ENCODE measurements at regions not wholly inside any gene's neighbourhood (a gene's known extent, or its start where the extent isn't known, plus 50 kb on each side); places are given as distances from the start of the nearest gene placed in this dataset.

- Histone ChIP-seq H3K4me3 (no peak overlapping the region), H3K27ac (peak overlapping the region in 3 of 4 donors; percentile 30 to 68 (median 65))
Observed at GRCh38 chr4:129342819-129343408, 247.0 kb downstream of the C4orf33 start.

GRCh38 chr4:129344058-129344457 lies 248.1 kb downstream of the C4orf33 start:
- intact Hi-C loops (cut with DNase I): no loop called here
- Histone ChIP-seq H3K36me3 (no peaks in the 10 kb centered on the region), H3K4me3 (no peak overlapping the region), H3K4me1 (peaks cover 0 to 3% (median 0%) of the 10 kb centered on the region in 3 donors), H3K27ac (no peak overlapping the region), H3K9me3 (no peaks in the 10 kb centered on the region), H3K27me3 (no peaks in the 10 kb centered on the region)
- peak in 1 of 6 donors; percentile 35 for DNase-seq
- peak; percentile 34 for FAIRE-seq
- ATAC-seq: peak; percentile 81 to 88 (median 85)
- 27 to 32% methylated on average over 11 of the region's 11 CpGs for WGBS, 2 donors
- TF ChIP-seq CTCF (IDR thresholded peaks at IDR 0.05): peak in 2 of 4 donors; percentile 47 to 48

More at GRCh38 chr4:129342819-129343408, 247.0 kb downstream of the C4orf33 start:
- no peaks in the 10 kb centered on the region for H3K36me3 ChIP-seq
- H3K4me1 ChIP-seq: peaks cover 0 to 3% (median 0%) of the 10 kb centered on the region in 3 donors
- intact Hi-C loops (cut with DNase I): no loop called here
- no peaks in the 10 kb centered on the region for H3K27me3 ChIP-seq
- DNase-seq (no peak), FAIRE-seq (no peak), ATAC-seq (peak; percentile 83 to 97 (median 90))
- H3K9me3 ChIP-seq: no peaks in the 10 kb centered on the region
- no peak for TF ChIP-seq CTCF (IDR thresholded peaks at IDR 0.05)
- 29 to 33% methylated on average over 5 of the region's 5 CpGs for WGBS, 2 donors

- no peak for DNase-seq
- Histone ChIP-seq H3K36me3 (no peaks in the 10 kb centered on the region), H3K27ac (no peak overlapping the region), H3K27me3 (no peaks in the 10 kb centered on the region), H3K4me3 (no peak overlapping the region), H3K4me1 (peaks cover 0 to 3% (median 0%) of the 10 kb centered on the region in 3 donors), H3K9me3 (no peaks in the 10 kb centered on the region)
- ATAC-seq: no peak
- no peak for FAIRE-seq
- intact Hi-C loops (cut with DNase I): no loop called here
- 77 to 79% methylated on average over 4 of the region's 4 CpGs for WGBS, 2 donors
- TF ChIP-seq CTCF (IDR thresholded peaks at IDR 0.05): no peak
Observed at GRCh38 chr4:129345609-129346008, 249.7 kb downstream of the C4orf33 start.

GRCh38 chr4:129346036-129346435 lies 250.1 kb downstream of the C4orf33 start:
- no peak for FAIRE-seq
- H3K4me1 ChIP-seq: peaks cover 0 to 3% (median 0%) of the 10 kb centered on the region in 3 donors
- DNase-seq: no peak
- no peak overlapping the region for H3K4me3 ChIP-seq
- no peak for TF ChIP-seq CTCF (IDR thresholded peaks at IDR 0.05)
- intact Hi-C loops (cut with DNase I): no loop called here
- no peaks in the 10 kb centered on the region for H3K9me3 ChIP-seq
- ATAC-seq: no peak
- H3K36me3 ChIP-seq: no peaks in the 10 kb centered on the region
- H3K27me3 ChIP-seq: no peaks in the 10 kb centered on the region
- H3K27ac ChIP-seq: no peak overlapping the region
- WGBS, 2 donors: 71 to 74% methylated on average over 5 of the region's 5 CpGs

GRCh38 chr4:129346734-129347133 lies 250.8 kb downstream of the C4orf33 start:
- Histone ChIP-seq H3K27ac (no peak overlapping the region), H3K36me3 (no peaks in the 10 kb centered on the region), H3K4me1 (peaks cover 0 to 3% (median 0%) of the 10 kb centered on the region in 3 donors), H3K9me3 (no peaks in the 10 kb centered on the region), H3K27me3 (no peaks in the 10 kb centered on the region), H3K4me3 (no peak overlapping the region)
- ATAC-seq: no peak
- WGBS, 2 donors: 39 to 44% methylated on average over 3 of the region's 3 CpGs
- no peak for FAIRE-seq
- intact Hi-C loops (cut with DNase I): no loop called here
- TF ChIP-seq CTCF (IDR thresholded peaks at IDR 0.05): no peak
- DNase-seq: no peak

All from pancreas (tissue), 10 donors.